GM23338 (cell line): ENCODE measurements at regions not wholly inside any gene's neighbourhood (a gene's known extent, or its start where the extent isn't known, plus 50 kb on each side); places are given as distances from the start of the nearest gene placed in this dataset.

Experiments used
- ATAC-seq: fragments of 200-7000 bp; cut with Tn5 transposase; 3 replicates; pipeline ENCODE4 v1.9.1; 2020
- DNase-seq: peaks from one replicate; pipeline ENCODE4 v3.0.0-alpha.2; 2015; ENCODE audit warnings: low spot score
- H2AFZ ChIP-seq: fragments of 200-600 bp; sonication (generic); 2 replicates; pipeline ENCODE4 v1.8.0; 2016; ENCODE audit warnings: antibody characterized with exemption, mild to moderate bottlenecking, moderate library complexity
- H3F3A ChIP-seq: fragments of 200-600 bp; sonication (generic); replicated peaks from 2 replicates; pipeline ENCODE4 v1.8.0; 2017; ENCODE audit warnings: antibody characterized with exemption, mixed run types, low read depth
- H3K27ac ChIP-seq: fragments of 200-600 bp; sonication (generic); 2 replicates; pipeline ENCODE4 v1.6.1; 2016; ENCODE audit warnings: low read depth
- H3K27me3 ChIP-seq: fragments of 200-600 bp; sonication (generic); 2 replicates; pipeline ENCODE4 v1.8.0; 2016; ENCODE audit warnings: mild to moderate bottlenecking, mixed run types, moderate library complexity; ENCODE audit not compliant: insufficient read depth
- H3K36me3 ChIP-seq: fragments of 200-600 bp; sonication (generic); 2 replicates; pipeline ENCODE4 v1.8.0; 2016; ENCODE audit warnings: mild to moderate bottlenecking; ENCODE audit not compliant: insufficient read depth
- H3K4me1 ChIP-seq: fragments of 200-600 bp; sonication (generic); 2 replicates; pipeline ENCODE4 v1.8.0; 2016; ENCODE audit warnings: mild to moderate bottlenecking, moderate library complexity; ENCODE audit not compliant: insufficient read depth
- H3K4me2 ChIP-seq: fragments of 200-600 bp; sonication (generic); 2 replicates; pipeline ENCODE4 v1.7.1; 2017; ENCODE audit warnings: mixed run types
- H3K4me3 ChIP-seq: fragments of 200-600 bp; sonication (generic); 2 replicates; pipeline ENCODE4 v1.6.1; 2016; ENCODE audit warnings: mixed run types
- H3K79me2 ChIP-seq: fragments of 200-600 bp; sonication (generic); replicated peaks from 2 replicates; pipeline ENCODE4 v1.8.0; 2017; ENCODE audit warnings: mild to moderate bottlenecking; ENCODE audit not compliant: insufficient read depth
- H3K9me2 ChIP-seq: fragments of 200-600 bp; sonication (generic); 2 replicates; pipeline ENCODE4 v1.8.0; 2017; ENCODE audit not compliant: insufficient read depth
- H4K20me1 ChIP-seq: fragments of 200-600 bp; sonication (generic); replicated peaks from 2 replicates; pipeline ENCODE4 v1.8.0; 2017; ENCODE audit warnings: mild to moderate bottlenecking; ENCODE audit not compliant: insufficient read depth
- H3K27ac Mint-ChIP-seq: 2 replicates; pipeline ENCODE4 v1.8.0; 2020; ENCODE audit warnings: inconsistent platforms, mild to moderate bottlenecking, moderate library complexity, mixed read lengths
- H3K27me3 Mint-ChIP-seq: 3 replicates; pipeline ENCODE4 v1.8.0; 2022; ENCODE audit warnings: low read depth, mild to moderate bottlenecking, moderate library complexity, mixed read lengths, inconsistent platforms; ENCODE audit not compliant: insufficient read depth, poor library complexity
- H3K36me3 Mint-ChIP-seq: 3 replicates; pipeline ENCODE4 v1.8.0; 2021; ENCODE audit warnings: low read depth, mild to moderate bottlenecking, inconsistent platforms, moderate library complexity, mixed read lengths
- H3K4me1 Mint-ChIP-seq: 3 replicates; pipeline ENCODE4 v1.8.0; 2020; ENCODE audit warnings: mild to moderate bottlenecking, inconsistent platforms, mixed read lengths
- H3K4me3 Mint-ChIP-seq: 3 replicates; pipeline ENCODE4 v1.8.0; 2021; ENCODE audit warnings: moderate library complexity, mild to moderate bottlenecking, inconsistent platforms, mixed read lengths
- H3K9me3 Mint-ChIP-seq: 3 replicates; pipeline ENCODE4 v1.8.0; 2020; ENCODE audit warnings: moderate library complexity, mild to moderate bottlenecking, inconsistent platforms, mixed read lengths
- CREB1 ChIP-seq: fragments of 250-450 bp; sonication (Bioruptor Pico); IDR thresholded peaks from 2 replicates; pipeline ENCODE4 v1.5.0; 2020; ENCODE audit warnings: low read depth, mild to moderate bottlenecking, moderate library complexity
- ETS1 ChIP-seq: IDR thresholded peaks from 2 replicates; pipeline ENCODE4 v1.6.1; 2016; ENCODE audit warnings: antibody characterized with exemption
- EZH2 ChIP-seq: fragments of 200-600 bp; sonication (generic); IDR thresholded peaks from one replicate; pipeline ENCODE4 v1.8.0; 2017; ENCODE audit warnings: antibody characterized with exemption, mild to moderate bottlenecking, low read depth; ENCODE audit not compliant: unreplicated experiment
- EZH2phosphoT487 ChIP-seq: fragments of 200-600 bp; sonication (generic); IDR thresholded peaks from one replicate; pipeline ENCODE4 v1.8.1; 2018; ENCODE audit warnings: antibody characterized with exemption; ENCODE audit not compliant: unreplicated experiment
- JUNB ChIP-seq: IDR thresholded peaks from one replicate; pipeline ENCODE4 v1.6.1; 2016; ENCODE audit warnings: antibody characterized with exemption; ENCODE audit not compliant: unreplicated experiment
- NANOG ChIP-seq: IDR thresholded peaks from 2 replicates; pipeline ENCODE4 v1.6.1; 2016; ENCODE audit warnings: antibody characterized with exemption, borderline replicate concordance
- POLR2AphosphoS5 ChIP-seq: IDR thresholded peaks from 2 replicates; pipeline ENCODE4 v1.6.1; 2016; ENCODE audit warnings: antibody characterized with exemption, low read depth
- REST ChIP-seq: IDR thresholded peaks from one replicate; pipeline ENCODE4 v1.6.1; 2018; ENCODE audit warnings: antibody characterized with exemption; ENCODE audit not compliant: unreplicated experiment
- STAT1 ChIP-seq: IDR thresholded peaks from one replicate; pipeline ENCODE4 v1.6.1; 2016; ENCODE audit warnings: antibody characterized with exemption; ENCODE audit not compliant: unreplicated experiment
- ZNF114 ChIP-seq: fragments of 250-450 bp; sonication (Bioruptor Pico); IDR thresholded peaks from 2 replicates; pipeline ENCODE4 v1.5.0; 2020; ENCODE audit warnings: mild to moderate bottlenecking, moderate library complexity
- ZNF331 ChIP-seq: fragments of 250-450 bp; sonication (Bioruptor Pico); IDR thresholded peaks from 2 replicates; pipeline ENCODE4 v1.5.0; 2020; ENCODE audit warnings: low read depth, mild to moderate bottlenecking, moderate library complexity
- ZNF462 ChIP-seq: fragments of 250-450 bp; sonication (Bioruptor Pico); IDR thresholded peaks from 2 replicates; pipeline ENCODE4 v1.5.0; 2020; ENCODE audit warnings: mild to moderate bottlenecking, moderate library complexity
- TF ChIP-seq, protein P1 (sequence below), 2 experiments: fragments of 200-600 bp in 1 of 2; sonication (generic) in 1 of 2; conservative IDR thresholded peaks; 2 replicates each; pipeline versions ENCODE4 v1.5.1 to v1.6.1; 2016 to 2017; ENCODE audit warnings: antibody characterized with exemption in 2 of 2, low read depth in 2 of 2, mild to moderate bottlenecking in 2 of 2, moderate library complexity in 1 of 2

DNA sequence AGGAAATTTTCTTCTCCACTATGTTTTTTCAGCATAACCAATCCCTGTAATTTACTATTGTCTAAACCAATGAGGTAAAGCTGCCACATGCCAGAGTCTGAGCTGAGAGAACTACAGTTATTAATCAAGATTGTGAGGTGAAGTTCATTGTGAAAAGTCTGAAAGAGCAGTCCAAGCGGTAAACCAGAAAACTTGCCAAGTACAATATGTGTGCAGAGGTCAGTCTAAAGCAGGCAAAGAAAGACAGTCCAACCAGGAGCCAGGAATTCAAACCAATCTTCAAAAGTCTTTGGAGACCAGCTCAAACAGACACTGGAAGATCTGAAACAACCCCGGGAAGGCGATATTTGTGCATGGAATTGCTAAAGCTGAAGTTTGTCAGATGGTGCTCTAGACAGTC, 229.1 kb upstream of the POU3F4 start:
- no peaks in the 10 kb centered on the region for H3K79me2 ChIP-seq
- H3K27me3 Mint-ChIP-seq: no peaks in the 10 kb centered on the region
- H3K4me2 ChIP-seq: no peak overlapping the region
- no peak overlapping the region for H3K4me3 ChIP-seq
- TF ChIP-seq JUNB (no peak), CREB1 (no peak), STAT1 (no peak), EZH2phosphoT487 (no peak), ETS1 (no peak), REST (no peak), ZNF114 (no peak), POLR2AphosphoS5 (no peak), ZNF462 (CRISPR knock-in tag) (no peak), ZNF331 (CRISPR knock-in tag) (no peak), EZH2 (no peak), NANOG (no peak)
- TF ChIP-seq, protein P1, sequence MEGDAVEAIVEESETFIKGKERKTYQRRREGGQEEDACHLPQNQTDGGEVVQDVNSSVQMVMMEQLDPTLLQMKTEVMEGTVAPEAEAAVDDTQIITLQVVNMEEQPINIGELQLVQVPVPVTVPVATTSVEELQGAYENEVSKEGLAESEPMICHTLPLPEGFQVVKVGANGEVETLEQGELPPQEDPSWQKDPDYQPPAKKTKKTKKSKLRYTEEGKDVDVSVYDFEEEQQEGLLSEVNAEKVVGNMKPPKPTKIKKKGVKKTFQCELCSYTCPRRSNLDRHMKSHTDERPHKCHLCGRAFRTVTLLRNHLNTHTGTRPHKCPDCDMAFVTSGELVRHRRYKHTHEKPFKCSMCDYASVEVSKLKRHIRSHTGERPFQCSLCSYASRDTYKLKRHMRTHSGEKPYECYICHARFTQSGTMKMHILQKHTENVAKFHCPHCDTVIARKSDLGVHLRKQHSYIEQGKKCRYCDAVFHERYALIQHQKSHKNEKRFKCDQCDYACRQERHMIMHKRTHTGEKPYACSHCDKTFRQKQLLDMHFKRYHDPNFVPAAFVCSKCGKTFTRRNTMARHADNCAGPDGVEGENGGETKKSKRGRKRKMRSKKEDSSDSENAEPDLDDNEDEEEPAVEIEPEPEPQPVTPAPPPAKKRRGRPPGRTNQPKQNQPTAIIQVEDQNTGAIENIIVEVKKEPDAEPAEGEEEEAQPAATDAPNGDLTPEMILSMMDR (conservative IDR thresholded peaks at IDR 0.05; ENCODE audit: low read depth in 2 of 2): no peak
- H3K36me3 ChIP-seq: no peaks in the 10 kb centered on the region
- H3K27me3 ChIP-seq: no peaks in the 10 kb centered on the region
- H4K20me1 ChIP-seq: no peaks in the 10 kb centered on the region
- H3K4me1 Mint-ChIP-seq: no peaks in the 10 kb centered on the region
- peaks cover 3% of the 10 kb centered on the region for H3K9me3 Mint-ChIP-seq
- no peak overlapping the region for H3K4me3 Mint-ChIP-seq
- H3K27ac Mint-ChIP-seq: no peak overlapping the region
- no peaks in the 10 kb centered on the region for H3K9me2 ChIP-seq
- H3K4me1 ChIP-seq: no peaks in the 10 kb centered on the region
- H3F3A ChIP-seq: no peaks in the 10 kb centered on the region
- no peak overlapping the region for H2AFZ ChIP-seq
- H3K36me3 Mint-ChIP-seq: peaks cover 2% of the 10 kb centered on the region; the same call in 1 of the 3 replicates
- no peak overlapping the region for H3K27ac ChIP-seq
- DNase-seq (no peak), ATAC-seq (no peak)
